Smooth muscle cell (in vitro differentiated cells): ENCODE measurements at regions not wholly inside any gene's neighbourhood (a gene's known extent, or its start where the extent isn't known, plus 50 kb on each side); places are given as distances from the start of the nearest gene placed in this dataset.
"Not testable (repeated sequence)": the region's sequence is repeated elsewhere in the genome, so short reads cannot be mapped to it uniquely, and the experiment has no call there.

ENCODE experiments used
- DNase-seq: peaks from one replicate; lab custom pipeline; 2025; ENCODE audit not compliant: unreplicated experiment; lab: John Stamatoyannopoulos, UW
- H2AFZ ChIP-seq: fragments of 200-600 bp; sonication (generic); 2 replicates; pipeline ENCODE4 v1.6.0; 2016; ENCODE audit warnings: antibody characterized with exemption, low read depth, mild to moderate bottlenecking
- H3F3A ChIP-seq: fragments of 200-600 bp; sonication (generic); 2 replicates; pipeline ENCODE4 v1.6.0; 2017; ENCODE audit warnings: antibody characterized with exemption, low read depth
- H3K27ac ChIP-seq: fragments of 200-600 bp; sonication (generic); 2 replicates; pipeline ENCODE4 v1.5.1; 2016; ENCODE audit warnings: low read depth, mild to moderate bottlenecking
- H3K27me3 ChIP-seq: fragments of 200-600 bp; sonication (generic); 2 replicates; pipeline ENCODE4 v1.6.1; 2016; ENCODE audit warnings: low read depth, mild to moderate bottlenecking
- H3K36me3 ChIP-seq: fragments of 200-600 bp; sonication (generic); 2 replicates; pipeline ENCODE4 v1.5.1; 2016; ENCODE audit warnings: low read depth
- H3K4me1 ChIP-seq: fragments of 200-600 bp; sonication (generic); 2 replicates; pipeline ENCODE4 v1.5.1; 2016; ENCODE audit warnings: low read depth
- H3K4me2 ChIP-seq: fragments of 200-600 bp; sonication (generic); 2 replicates; pipeline ENCODE4 v1.6.0; 2016; ENCODE audit warnings: mild to moderate bottlenecking
- H3K4me3 ChIP-seq: fragments of 200-600 bp; sonication (generic); 2 replicates; pipeline ENCODE4 v1.5.1; 2016; ENCODE audit warnings: mild to moderate bottlenecking
- H3K79me2 ChIP-seq: fragments of 200-600 bp; sonication (generic); 2 replicates; pipeline ENCODE4 v1.6.0; 2016; ENCODE audit warnings: low read depth, mild to moderate bottlenecking
- H3K9ac ChIP-seq: fragments of 200-600 bp; sonication (generic); 2 replicates; pipeline ENCODE4 v1.6.0; 2016; ENCODE audit warnings: low read depth
- H3K9me3 ChIP-seq: fragments of 200-600 bp; sonication (generic); replicated peaks from 2 replicates; pipeline ENCODE4 v1.5.1; 2016; ENCODE audit warnings: low read depth
- H4K20me1 ChIP-seq: fragments of 200-600 bp; sonication (generic); 2 replicates; pipeline ENCODE4 v1.6.0; 2016; ENCODE audit warnings: low read depth
- CTCF ChIP-seq: fragments of 200-600 bp; sonication (generic); IDR thresholded peaks from 2 replicates; pipeline ENCODE4 v1.5.1; 2017; ENCODE audit warnings: borderline replicate concordance, mild to moderate bottlenecking, antibody characterized with exemption; ENCODE audit not compliant: insufficient read depth, poor library complexity, severe bottlenecking
- WGBS: methylation state at CpG from one replicate; pipeline ENCODE4 v1.1.7; 2016; ENCODE audit warnings: low lambda C conversion rate; 5-methylcytosine and 5-hydroxymethylcytosine counted together

DNA sequence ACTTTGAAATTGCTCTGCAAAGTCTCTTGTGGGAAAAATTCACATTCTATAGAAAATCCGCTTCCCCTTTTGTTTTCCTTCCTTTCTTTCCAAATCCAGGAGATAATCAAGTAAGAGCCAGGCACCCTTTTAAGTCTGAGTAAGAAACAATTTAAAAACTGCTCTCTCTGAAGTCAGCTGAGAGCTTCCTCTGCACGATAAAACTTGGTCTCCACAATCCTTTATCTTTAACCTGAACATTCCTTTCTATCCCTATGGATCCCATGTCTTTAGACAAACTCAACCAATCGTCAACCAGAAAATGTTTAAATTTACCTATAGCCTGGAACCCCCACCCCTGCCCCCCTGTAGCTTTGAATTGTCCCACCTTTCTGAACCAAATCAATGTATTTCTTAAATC is 1723.6 kb upstream of the AGA start:
- Histone ChIP-seq H3K27ac (no peak overlapping the region), H2AFZ (no peak overlapping the region), H3K27me3 (peaks cover 38% of the 10 kb centered on the region), H3F3A (no peaks in the 10 kb centered on the region), H4K20me1 (no peaks in the 10 kb centered on the region), H3K36me3 (no peaks in the 10 kb centered on the region), H3K4me1 (no peaks in the 10 kb centered on the region), H3K9me3 (no peaks in the 10 kb centered on the region), H3K4me2 (no peak overlapping the region), H3K9ac (no peak overlapping the region), H3K79me2 (no peaks in the 10 kb centered on the region), H3K4me3 (no peak overlapping the region)
- 15% methylated on average over 3 of the region's 3 CpGs for WGBS
- TF ChIP-seq CTCF, result no peak
- DNase-seq, result no peak

- H3K9me3 ChIP-seq, H3K79me2 ChIP-seq, H3K4me3 ChIP-seq, DNase-seq, H3K4me2 ChIP-seq, H3K4me1 ChIP-seq, H3K9ac ChIP-seq, H2AFZ ChIP-seq, H3K27ac ChIP-seq, H3K36me3 ChIP-seq, H3F3A ChIP-seq, H4K20me1 ChIP-seq: not testable (repeated sequence)
- H3K27me3 ChIP-seq, result peaks cover 43% of the 10 kb centered on the region
- 25% methylated on average over 5 of the region's 5 CpGs for WGBS
These were observed 1728.1 kb upstream of the AGA start for GRCh38 chr4:179170308-179170707.

- Histone ChIP-seq H3K79me2 (no peaks in the 10 kb centered on the region), H3K36me3 (no peaks in the 10 kb centered on the region), H3K9me3 (no peaks in the 10 kb centered on the region), H3K4me1 (no peaks in the 10 kb centered on the region), H3K27ac (no peak overlapping the region), H3K4me3 (no peak overlapping the region), H4K20me1 (no peaks in the 10 kb centered on the region), H3K27me3 (no peaks in the 10 kb centered on the region), H3K9ac (no peak overlapping the region), H3K4me2 (no peak overlapping the region), H3F3A (no peaks in the 10 kb centered on the region), H2AFZ (no peak overlapping the region)
- TF ChIP-seq CTCF, result no peak
- DNase-seq, result no peak
These were observed 1740.5 kb upstream of the AGA start for GRCh38 chr4:179182741-179183140.

DNA sequence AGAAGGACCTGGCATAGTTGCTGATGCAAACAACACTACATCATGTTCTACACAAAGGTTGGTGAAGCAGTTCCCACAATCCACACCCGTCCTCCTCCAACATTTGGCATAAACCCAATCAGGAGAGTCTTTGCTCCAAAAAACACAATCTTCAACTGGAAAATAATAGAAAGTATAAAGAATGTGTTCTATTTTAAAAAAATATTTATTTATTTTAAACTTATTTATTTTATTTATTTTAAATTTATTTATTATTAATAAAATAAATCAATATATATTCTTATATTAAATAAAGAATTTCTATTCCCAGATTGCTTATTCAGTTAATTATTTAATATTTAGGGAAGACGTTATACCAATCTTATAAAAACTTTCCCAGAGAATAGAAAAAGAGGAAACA is 1753.7 kb upstream of the AGA start:
- no peak for TF ChIP-seq CTCF
- Histone ChIP-seq H2AFZ (no peak overlapping the region), H3K9ac (no peak overlapping the region), H3K79me2 (no peaks in the 10 kb centered on the region), H3K27me3 (no peaks in the 10 kb centered on the region), H3K4me2 (peak overlapping the region; percentile 60), H3K4me1 (peaks cover 8% of the 10 kb centered on the region), H3K27ac (no peak overlapping the region), H3K36me3 (no peaks in the 10 kb centered on the region), H3K4me3 (no peak overlapping the region), H3K9me3 (no peaks in the 10 kb centered on the region), H3F3A (no peaks in the 10 kb centered on the region), H4K20me1 (no peaks in the 10 kb centered on the region)
- 91% methylated on average over 2 of the region's 2 CpGs for WGBS
- DNase-seq, result no peak
